Stimulated activated CD8-positive, alpha-beta memory T cell treated with anti-CD3 and anti-CD28 coated beads, Interleukin-7, amount 100 ng/mL, for 24 hours (primary cell): ENCODE measurements at regions not wholly inside any gene's neighbourhood (a gene's known extent, or its start where the extent isn't known, plus 50 kb on each side); places are given as distances from the start of the nearest gene placed in this dataset.
"Not testable (repeated sequence)": the region's sequence is repeated elsewhere in the genome, so short reads cannot be mapped to it uniquely, and the experiment has no call there.

Source experiments
- DNase-seq: peaks from one replicate; pipeline ENCODE4 v3.0.0-alpha.2; 2020; ENCODE audit warnings: low read depth

DNA sequence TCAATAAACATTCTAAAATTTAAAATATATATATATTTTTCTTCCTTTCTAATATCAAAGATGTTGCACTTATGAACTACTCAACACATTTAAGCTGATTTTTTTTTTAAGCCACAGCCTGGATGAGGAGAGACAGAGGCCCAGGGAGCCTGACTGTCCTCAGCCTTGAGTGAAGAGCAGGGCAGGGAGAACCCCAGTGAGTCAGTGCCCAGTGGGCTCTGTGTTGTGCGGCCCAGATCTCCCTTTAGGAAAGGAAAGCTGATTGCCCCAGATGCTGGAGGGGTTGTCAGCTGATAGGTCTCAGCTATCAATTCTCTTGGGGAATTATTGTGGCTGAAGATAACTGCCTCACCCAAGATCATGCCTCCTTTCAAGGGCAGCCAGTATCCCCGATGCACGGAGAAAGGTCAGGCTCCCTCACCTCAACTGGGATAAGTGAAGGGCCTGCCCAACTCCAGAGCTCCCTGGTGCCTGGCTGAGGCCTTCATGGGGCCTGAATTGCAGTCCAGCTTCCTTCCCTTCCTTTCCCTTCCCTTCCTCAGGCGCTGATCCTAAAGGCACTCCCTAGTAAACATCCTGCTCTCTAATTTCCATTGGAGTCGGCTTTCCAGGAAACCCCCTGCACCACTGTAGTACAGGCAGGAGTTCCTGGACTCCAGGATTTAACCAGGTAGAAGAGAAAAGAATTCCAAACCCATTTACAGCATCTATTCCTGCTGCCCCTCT lies 106.9 kb upstream of the ATL2 start:
- no peak for DNase-seq

DNA sequence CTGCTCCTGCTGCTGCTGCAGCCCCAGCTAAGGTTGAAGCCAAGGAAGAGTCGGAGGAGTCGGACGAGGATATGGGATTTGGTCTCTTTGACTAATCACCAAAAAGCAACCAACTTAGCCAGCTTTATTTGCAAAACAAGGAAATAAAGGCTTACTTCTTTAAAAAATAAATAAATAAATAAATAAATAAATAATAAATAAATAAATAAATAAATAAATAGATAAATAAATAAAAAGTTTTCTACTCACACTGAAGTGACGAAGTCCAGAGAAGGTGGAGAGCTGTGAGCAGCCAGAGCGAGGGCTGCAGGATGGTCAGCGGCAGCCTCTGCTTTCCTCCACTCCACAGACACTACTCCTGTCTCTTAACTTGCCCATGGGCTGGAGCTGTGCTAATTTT lies 105.6 kb upstream of the ATL2 start:
- DNase-seq, result not testable (repeated sequence)

GRCh38 chr2:38480617-38481016 lies 103.5 kb upstream of the ATL2 start:
- DNase-seq, result no peak

GRCh38 chr2:38477006-38477405 lies 99.9 kb upstream of the ATL2 start:
- DNase-seq, result no peak

DNA sequence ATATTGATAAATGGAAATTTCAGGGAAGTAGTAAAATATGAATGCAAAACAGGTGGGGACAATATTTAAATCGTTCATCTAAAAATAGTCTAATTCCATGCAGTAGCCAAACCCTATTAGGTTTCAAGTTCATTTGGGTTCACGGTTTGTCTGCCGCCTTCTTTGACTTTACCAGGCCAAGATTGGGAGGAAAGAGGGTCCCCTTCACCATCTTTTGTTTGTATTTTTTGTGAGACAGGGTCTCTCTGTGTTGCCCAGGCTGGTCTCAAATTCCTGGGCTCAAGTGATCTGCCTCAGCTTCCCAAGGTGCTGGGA lies 98.5 kb upstream of the ATL2 start:
- DNase-seq, result no peak

DNA sequence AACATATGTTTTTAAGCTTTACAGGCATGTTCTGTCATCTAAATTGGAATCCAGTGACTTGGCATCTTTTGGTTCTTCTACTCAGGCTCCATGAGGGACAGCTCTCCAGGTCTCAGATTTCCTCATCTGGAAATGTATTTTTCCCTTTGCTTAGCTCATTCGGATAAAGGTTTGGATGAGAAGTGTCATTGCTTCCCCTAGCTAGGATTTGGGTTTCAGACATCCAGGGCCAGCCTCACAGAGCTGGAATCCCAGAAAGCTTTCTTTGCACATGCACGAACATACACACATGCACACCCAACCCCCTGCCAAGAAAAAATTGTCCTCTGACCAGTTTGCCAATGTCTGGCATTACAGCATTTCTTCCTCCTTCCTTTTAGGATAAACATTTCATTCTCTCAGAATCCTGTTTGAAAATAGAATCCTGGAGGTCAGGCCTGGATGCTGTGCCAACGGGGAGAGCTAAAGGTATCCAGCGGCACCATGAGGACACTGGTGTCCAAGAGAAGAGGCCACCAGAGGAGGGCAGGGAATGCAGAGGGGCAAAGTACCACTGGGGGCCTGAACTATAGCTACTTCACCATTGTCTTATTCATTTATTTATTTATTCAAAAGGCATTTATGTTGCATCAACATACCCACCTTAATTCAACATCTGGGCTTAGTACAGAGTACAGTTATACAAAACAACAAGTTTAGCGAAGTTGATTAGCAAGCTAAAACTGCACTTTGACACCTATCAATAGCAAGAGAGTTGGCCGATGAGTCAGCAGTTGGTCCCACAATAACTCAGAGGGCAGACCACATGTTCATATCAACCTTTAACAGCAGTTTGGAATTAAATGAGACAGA lies 97.9 kb upstream of the ATL2 start:
- no peak for DNase-seq

DNA sequence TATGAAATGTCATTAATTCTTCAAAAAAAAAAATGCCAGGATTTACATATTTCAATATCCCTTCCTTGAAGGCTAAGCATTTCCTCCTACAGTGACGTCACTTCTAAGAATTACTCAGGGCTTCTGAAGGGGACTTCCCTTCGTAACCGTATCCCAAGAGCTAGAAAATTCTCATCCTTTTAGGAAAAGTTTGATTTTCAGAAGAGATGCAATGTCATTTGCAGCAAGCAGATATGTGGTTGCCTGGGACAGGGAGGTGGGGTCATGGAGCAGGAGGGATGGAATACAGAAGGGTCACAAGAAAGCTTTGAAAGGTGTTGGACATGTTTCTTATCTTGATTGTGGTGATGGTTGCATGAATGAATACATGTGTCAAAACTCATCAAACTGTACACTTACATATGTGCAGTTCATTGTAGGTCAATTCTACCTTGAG lies 97.0 kb upstream of the ATL2 start:
- no peak for DNase-seq

DNA sequence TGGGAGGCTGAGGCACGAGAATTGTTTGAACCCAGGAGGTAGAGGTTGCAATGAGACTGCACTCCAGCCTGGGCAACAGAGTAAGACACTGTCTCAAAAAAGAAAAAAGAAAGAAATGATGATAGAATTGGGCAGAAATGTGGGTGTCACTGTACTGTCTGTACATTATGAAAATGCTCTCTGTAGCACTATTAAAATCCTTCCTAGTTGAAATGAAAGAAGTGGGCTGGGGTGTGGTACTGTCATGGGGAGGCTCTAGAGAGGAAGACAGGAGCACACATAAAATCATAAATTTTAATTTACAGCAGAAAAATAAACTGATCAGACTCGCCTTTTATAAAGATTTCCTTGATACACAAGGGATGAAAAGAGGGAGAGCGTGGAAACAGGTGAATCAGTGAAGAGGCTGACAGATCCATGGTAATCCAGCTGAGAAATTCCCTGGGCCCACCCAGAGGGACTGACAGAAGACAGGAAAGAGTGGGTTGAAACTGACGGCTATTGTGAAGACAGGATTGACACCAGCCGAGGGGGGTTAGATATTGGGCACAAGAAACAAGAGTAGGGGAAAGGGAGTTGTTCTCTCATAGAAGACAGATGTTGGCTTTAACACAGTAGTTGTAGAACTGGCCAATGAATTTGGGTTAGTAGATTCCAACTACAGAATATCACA lies 96.4 kb upstream of the ATL2 start:
- DNase-seq, result no peak

GRCh38 chr2:38470115-38470514 lies 93.0 kb upstream of the ATL2 start:
- DNase-seq, result no peak

DNA sequence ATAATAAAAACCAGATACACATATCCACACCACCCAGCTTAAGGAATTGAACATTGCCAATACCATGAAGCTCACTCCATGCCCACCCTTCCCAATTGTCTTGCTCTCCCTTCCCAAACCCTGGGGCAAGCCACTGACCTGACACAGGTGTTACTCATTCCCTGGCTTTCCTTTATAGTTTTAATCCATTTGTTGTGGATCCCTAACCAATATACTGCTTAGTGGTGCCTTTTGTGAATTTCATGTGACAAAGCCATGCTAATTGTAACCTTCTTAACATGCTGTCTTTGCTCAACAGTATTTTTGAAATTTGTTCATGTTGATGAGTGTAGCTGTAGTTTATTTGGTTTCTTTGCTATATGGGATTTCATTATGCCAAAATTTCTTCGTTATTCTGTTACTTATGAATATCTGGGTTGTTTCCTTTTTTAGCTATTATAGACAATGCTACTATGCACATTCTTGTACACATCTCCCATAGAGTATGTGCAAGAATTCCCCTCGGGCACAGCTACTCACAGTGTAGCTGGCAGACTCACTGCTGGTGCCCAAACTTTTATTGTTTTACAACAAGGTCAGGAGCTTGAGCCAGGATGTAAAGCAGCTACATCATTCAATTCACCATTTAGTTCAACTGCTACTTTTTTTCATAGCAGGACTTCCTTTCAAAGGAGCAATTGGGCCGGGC lies 90.8 kb upstream of the ATL2 start:
- DNase-seq, result no peak

DNA sequence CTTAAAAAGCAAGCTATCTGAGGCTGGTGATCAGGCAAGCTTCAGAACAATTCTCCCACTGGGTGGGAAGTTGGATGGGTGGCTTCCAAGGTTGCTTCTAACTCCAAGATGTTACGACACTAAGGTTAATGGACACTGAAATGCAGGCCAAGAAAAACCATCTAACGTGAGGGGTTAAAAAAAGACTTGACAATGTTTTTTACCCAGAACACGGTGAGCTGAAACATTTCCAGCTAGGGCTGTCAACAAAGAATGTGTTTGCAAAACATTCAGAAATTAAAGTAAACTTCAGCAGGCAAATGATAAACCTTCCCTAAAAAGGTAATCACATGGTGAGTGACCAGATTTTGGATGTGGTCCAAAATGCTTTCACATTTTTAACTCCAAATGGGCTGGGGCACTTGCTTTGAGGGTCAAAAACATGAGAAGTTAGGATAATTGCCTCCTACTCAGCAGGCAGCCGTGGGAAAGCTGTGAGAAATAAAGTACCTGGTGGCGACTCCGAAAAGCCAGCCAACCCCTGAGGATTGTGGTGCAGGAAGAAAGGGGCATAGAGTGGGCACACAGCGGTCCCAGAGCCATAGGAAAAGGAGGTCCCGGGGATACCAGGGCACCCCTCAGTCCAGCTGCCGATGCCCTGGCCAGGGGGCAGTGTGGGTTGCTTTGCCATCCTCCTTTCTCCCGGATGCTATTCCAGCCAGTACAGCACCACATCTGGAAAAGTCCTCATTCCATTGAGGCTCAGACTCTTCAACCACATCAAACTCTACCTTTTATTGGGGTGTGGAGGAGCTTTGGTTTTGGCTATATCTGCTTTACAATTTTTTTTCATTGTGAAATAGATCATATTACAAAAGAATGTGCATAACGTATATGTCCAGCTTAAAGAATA lies 90.0 kb upstream of the ATL2 start:
- DNase-seq, result no peak

DNA sequence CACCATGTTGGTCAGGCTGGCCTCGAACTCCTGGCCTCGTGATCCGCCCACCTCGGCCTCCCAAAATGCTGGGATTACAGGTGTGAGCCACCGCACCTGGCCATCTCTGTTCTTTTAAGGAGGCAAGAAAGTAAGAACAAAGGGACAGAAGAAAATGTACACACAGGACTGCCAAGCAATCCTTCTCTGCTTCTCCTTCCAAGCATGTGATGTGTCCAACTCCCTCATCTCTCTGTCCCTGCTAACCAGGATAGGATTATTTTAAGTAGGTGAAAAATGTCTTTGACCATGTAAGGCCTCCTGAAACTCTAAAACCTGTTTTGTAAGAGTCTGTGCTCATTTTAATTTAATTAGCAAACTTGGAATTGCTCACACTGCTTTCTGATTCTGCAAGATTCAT lies 89.3 kb upstream of the ATL2 start:
- DNase-seq, result no peak

GRCh38 chr2:38465789-38466127 lies 88.7 kb upstream of the ATL2 start:
- no peak for DNase-seq

DNA sequence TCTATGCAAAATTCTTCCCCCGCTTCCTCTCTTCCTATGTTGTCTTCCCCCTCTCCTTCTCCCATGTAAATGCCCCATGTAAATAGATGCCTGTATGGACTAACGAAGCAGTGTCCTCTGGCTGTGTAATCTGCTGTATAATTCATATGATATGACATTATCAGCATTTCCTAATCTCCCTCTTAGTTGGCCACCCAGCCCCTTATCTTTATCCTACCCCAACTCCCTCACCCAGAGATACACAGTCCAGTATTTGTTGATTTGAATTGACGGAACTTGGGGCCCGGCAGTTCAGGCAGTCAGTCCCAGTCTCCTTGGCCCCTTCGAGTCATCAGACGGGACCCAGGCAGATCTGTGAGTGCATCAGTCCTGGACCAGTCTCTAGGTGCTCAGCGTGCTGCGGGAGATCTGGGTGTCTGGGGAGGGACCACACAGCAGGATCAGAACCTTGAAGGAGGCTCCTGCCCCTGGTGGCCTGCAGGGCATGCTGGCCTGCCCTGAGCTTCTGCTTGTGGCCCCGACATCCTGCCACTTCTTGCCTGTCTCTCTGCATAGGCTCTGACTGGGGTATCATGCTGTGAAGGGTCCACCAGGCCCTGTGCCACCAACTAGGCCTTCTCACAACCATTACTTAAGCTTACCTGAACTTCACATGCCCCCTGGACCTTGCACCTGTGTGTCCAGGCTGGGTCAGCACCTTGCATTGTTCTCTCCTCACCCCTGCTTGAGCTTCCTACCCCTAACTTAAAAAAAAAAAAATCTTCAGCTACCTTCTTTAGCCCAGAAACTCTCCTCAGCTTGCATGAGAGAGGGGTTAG lies 88.1 kb upstream of the ATL2 start:
- no peak for DNase-seq

DNA sequence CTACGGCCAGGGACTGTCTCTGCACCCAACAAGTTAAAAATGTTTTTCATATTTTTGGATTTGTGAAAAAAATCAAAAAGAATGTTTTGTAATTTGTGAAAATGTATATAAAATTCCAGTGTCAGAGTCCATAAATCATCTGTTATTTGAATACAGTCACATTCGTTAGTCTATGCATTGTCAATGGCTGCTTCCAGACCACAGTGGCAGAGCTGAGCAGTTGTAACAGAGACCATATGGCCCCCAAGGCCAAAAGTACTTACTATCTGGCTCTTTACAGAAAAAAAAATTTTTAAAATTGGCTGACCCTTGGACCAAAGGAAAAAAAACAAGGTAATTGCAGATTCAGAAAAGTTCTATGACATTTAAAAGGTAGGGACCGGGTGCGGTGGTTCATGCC lies 86.7 kb upstream of the ATL2 start:
- no peak for DNase-seq

- no peak for DNase-seq
Observed at GRCh38 chr2:38462121-38462661, 85.1 kb upstream of the ATL2 start.

DNA sequence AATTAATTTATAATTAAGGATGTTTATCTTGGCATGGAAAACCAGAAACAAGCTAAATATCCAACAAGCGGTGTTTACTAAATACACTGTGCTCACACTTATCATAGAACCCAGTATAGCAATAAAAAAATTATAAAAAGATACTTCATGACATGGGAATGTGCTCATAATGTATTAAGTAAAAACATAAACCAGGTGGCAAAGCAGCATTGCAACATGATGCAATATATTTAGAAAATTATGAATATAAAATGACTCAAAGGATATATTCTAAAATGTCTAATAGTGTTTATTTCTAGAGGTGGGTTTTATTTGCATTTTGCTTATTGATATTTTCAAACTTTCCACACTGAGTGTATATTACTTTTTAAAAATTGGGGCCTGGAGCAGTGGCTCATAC lies 84.4 kb upstream of the ATL2 start:
- DNase-seq, result no peak

- DNase-seq, result no peak
Observed at GRCh38 chr2:38460313-38460712, 83.2 kb upstream of the ATL2 start.

DNA sequence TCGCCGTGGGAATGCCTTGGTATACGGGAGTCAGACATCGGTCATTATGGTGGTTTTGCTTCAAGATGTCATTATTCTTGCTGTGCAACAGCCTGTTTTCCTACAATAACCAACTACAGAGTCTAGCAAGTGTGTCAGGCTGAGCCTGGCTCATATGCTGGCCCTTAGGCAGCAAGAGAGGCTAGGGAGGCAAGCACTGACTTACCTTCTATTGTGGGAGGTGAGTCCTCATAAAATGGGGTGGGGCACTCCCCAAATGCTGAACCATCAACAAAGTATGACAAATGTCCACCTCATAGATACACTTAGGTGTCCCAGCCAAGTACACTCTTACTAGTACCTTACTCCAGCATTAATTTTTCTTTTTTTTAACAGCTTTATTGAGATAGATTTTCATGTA lies 77.0 kb upstream of the ATL2 start:
- DNase-seq, result no peak

GRCh38 chr2:38451778-38452177 lies 74.7 kb upstream of the ATL2 start:
- DNase-seq, result not testable (repeated sequence)

DNA sequence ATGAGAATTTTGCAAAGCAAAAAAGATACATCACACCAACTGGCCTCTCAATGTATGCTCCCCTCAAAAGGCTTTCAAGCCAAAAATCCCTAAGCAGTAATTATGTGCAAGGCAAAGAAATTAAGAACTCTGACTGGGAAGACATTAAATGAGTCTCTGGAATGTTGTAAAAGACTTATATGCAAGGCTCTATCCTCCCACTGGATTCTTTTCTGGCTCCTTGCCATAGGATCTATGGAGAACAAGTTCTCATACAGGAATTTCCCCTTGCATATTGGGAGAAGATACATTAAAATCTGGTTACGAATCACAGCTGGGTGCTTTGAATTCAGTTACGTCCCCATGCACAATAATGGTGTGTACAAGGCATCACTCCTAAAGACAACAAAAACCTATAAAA lies 73.4 kb upstream of the ATL2 start:
- no peak for DNase-seq
